ENCODE measurements at regions not wholly inside any gene's neighbourhood (a gene's known extent, or its start where the extent isn't known, plus 50 kb on each side); places are given as distances from the start of the nearest gene placed in this dataset.

DNA sequence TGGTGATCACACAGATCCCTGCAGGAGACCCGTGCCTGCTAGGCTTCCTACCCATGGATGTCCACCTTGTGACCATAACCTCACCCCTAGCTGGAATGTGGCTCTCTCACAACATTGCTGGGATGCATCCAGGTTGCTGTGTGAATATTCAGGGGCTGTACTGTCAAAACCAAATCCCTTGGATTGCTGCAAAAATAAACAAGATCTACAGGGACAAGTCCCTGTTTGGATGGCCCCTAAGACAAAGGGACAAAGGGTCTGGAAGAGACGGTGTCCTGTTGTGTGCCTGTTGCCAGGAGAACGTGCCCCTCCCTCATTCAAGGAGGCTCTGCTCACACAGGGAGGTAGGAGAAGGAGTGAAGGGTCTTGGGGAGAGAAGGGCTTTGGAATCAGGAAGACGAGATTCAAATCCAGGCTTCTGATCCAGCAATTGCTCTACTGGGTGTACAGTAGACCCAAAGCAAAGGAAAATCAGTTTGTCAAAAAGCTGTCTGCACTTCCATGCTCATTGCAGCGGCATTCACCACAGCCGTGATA, 89.2 kb upstream of the WASF3 start:
- TF ChIP-seq, protein P1, sequence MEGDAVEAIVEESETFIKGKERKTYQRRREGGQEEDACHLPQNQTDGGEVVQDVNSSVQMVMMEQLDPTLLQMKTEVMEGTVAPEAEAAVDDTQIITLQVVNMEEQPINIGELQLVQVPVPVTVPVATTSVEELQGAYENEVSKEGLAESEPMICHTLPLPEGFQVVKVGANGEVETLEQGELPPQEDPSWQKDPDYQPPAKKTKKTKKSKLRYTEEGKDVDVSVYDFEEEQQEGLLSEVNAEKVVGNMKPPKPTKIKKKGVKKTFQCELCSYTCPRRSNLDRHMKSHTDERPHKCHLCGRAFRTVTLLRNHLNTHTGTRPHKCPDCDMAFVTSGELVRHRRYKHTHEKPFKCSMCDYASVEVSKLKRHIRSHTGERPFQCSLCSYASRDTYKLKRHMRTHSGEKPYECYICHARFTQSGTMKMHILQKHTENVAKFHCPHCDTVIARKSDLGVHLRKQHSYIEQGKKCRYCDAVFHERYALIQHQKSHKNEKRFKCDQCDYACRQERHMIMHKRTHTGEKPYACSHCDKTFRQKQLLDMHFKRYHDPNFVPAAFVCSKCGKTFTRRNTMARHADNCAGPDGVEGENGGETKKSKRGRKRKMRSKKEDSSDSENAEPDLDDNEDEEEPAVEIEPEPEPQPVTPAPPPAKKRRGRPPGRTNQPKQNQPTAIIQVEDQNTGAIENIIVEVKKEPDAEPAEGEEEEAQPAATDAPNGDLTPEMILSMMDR (IDR thresholded peaks at IDR 0.05) = no peak
- TF ChIP-seq ZFX (IDR thresholded peaks at IDR 0.05; ENCODE audit: borderline replicate concordance) = no peak

All from 22Rv1 (cell line).